HG02571 (cell line): ENCODE measurements at regions not wholly inside any gene's neighbourhood (a gene's known extent, or its start where the extent isn't known, plus 50 kb on each side); places are given as distances from the start of the nearest gene placed in this dataset.

Source experiments
- ATAC-seq: cut with Tn5 transposase; IDR thresholded peaks from one replicate; pipeline ENCODE4 v1.9.1; 2021; ENCODE audit warnings: mild to moderate bottlenecking, moderate library complexity; ENCODE audit not compliant: unreplicated experiment

DNA sequence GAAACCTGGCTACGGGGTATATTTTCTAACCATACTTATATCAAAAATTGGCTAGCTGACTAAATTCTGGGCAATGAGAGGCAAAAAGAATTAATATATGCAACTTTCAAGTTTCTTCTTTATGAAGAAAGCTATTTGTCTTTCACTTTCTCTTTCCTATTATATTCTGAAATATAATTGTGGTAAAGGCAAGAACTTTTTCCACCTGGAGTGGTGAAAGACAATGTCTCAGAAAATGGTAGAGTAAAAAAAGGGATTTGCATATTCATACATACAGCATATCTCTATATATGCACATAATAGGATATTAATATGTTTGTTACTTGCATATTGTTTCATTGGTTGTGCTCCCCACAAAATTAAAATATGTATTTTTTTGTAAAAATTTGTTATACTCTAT is 793.8 kb downstream of the PLA2G4A start:
- ATAC-seq: no peak

DNA sequence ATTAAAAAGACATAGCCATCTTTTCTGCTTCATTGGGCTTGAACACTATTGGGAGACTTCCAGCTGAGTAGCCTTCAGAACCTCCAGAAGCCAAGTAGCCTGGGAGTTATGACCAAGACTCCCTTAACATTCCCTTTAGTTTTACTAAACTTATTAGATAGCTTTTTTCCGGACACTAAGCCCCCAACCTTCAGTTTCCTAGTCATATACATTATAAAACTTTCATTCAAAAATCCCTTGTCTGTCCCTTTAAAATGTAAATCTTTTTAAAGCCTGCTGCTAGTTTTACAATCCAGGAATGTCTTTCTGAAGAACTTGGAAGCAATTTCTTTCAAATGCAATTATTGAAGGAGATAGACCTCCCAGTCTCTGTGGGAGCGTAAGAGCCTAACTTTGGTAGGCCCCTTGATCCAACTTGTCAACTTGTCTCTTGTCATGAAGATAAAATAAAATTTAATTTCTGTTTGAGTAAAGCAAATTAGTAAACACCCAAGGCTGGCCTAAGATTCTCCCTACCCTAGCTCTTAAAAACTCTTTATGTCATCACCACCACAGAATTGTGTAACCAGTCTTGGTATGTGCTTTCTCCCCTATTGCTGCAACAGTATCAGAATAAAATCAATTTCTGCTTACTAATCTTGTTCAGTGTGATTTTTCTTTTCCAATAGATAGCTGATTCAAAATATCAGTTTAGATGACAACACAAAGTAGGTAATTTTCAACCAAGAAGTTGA is 796.2 kb downstream of the PLA2G4A start:
- ATAC-seq: no peak

DNA sequence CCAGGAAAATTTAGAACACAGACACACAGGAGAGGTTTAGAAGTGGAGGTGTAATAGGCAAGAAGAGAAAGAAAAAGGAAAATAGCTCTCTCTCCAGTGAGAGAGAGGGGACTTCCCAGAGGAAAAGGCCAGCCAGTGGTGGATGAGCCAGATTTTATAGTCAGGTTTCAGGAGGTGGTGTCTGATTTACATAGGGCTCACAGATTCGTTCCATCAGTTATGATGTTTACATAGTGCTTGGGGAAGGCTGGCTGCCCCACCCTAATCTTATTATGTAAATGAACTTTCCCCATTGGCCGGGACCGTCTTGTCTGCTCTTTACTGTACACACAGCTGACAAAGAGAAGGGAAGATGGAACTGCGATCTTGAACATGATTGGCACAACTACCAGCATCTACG is 797.3 kb downstream of the PLA2G4A start:
- no peak for ATAC-seq

DNA sequence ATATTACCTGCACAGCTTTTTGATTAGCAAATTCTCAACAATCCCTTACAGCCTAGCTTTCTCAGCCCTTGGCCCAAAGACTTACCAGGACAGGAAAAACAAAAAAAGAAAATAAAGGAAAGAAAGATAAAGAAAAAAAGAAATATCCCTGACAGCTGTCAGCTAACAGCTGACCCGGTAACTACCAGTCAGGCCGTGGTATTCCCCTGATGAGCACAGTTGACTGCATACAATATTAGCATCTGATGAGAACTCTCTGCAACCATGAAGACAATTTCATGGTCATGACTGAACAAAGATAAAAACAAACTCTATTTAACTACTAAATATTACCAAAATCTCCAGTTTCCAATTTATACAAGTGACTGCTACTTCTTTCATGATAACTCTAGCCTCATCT is 798.8 kb downstream of the PLA2G4A start:
- no peak for ATAC-seq

DNA sequence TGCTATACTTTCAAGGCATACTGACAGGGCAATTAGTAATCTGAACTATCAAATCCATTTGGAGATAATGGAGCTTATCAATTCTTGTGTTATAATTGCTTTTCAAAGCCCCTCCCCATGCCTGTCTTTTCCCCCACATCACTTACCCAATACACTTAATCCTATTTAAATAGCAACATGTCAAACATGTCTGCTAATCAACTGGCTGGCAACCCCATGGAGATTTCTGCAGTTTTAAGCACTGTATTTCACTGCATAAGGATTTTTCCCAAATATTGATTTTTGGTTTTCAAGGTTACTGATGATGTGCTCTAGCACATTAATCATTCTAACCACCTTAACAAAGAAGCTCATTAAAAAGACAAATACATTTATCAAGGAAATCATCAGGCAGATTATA is 800.3 kb downstream of the PLA2G4A start:
- ATAC-seq: no peak

DNA sequence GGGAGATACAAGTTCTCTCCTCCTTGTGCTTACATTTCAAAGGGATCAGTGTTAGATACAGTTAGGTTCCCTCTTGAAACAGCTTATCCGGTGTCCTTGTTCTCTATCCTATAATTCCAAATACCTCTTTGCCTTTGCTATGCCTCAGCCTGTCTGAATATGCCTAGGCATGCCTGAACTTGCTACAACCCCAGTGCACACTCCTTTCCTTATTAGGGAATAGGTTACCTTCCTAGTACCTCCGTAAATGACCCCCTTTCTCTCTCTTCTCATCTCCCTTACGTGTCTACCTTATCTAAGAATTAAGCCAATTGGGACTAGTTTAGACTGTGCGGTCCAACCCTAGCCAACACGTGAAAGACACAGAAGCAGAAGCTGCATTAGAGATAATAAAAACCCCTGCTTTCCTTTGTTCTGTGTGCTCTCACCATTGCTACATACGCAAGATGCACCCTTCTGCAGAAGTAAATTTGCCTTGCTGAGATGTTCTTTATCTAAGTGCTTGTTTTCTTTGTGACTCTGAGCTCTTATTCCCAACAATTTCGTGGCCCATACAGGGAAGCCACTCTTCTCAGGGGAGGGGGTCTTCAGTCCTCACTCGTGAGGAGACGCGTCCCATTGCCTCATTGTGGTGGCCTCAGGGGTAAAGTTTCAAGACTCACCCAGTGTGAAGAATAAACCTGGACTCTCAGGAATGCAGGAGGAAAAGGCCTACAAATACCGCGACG is 802.1 kb downstream of the PLA2G4A start:
- ATAC-seq: no peak

DNA sequence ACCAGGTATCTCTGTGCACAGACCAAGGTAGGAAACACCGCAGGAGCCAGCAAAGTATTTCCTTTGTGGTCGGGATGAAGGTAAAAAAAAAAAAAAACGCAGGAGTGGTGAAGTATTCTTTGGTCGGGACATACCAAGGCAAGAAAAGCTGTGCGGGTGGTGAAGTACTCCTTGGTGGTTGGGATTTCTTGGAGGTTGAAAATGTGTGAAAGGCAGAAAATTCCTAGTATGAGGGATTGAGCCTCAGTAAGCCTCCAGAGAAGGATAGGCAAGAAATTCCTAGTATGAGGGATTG is 802.6 kb downstream of the PLA2G4A start:
- ATAC-seq: no peak

DNA sequence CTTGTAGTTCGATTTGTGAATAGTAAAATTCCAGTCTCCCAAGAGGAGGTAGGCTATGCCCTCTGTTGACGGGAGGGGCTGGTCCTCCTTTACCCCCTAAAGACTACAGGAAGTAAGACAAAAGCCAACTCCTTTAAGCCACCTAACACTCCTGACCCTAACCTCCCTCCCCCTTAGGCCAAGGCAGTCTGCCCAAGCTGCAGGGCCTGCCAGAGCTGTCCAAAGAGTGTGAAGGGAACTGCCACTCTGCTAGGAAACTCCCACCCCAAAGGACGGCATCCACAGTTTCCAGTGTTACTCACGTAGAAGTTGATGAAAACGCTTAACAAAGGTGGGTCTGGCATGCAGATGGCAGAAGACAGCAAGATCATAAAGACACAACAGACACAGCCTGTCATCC is 803.2 kb downstream of the PLA2G4A start:
- ATAC-seq: no peak

DNA sequence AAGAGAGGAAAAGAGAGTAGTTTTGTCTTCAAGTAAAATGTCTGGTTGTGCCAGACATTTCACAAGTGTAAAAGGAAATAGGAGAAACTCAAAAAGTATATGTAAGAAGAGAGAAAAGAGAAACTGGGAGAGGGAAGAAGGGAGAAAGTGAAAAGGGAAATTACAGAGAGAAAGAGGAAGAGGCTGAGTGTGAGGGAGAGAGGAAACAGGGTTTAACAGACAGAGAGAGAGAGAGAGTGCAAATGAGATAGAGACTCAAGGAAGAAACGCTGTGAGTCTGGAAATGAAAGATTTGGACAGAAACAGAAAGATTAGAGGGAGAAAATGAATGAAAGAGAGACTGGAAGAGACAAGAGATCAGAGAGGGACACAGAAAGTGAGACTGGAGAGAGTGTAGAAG is 806.2 kb downstream of the PLA2G4A start:
- no peak for ATAC-seq

DNA sequence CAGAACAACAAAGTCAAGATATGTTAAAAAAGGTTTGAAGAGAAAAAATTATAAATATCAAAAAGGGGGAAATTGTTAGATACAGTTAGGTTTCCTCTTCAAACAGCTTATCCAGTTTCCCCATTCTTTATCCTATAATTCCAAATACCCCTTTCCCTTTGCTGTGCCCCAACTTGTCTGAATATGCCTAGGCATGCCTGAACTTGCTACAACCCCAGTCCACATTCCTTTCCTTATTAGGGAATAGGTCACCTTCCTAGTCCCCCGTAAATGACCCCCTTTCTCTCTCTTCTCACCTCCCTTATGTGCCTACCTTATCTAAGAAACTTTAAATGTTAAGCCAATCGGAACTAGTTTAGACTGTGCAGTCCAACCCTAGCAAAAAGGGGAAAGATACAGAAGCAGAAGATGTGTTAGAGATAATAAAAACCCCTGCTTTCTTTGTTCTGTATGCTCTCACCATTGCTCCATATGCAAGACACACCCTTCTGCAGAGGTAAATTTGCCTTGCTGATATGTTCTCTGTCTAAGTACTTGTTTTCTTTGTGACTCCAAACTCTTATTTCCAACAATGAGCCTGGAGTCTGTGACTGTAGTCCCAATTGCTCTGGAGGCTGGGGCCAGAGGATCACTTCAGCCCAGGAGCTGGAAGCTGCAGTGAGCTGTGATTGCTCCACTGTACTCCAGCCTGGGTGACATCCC is 810.1 kb downstream of the PLA2G4A start:
- no peak for ATAC-seq

DNA sequence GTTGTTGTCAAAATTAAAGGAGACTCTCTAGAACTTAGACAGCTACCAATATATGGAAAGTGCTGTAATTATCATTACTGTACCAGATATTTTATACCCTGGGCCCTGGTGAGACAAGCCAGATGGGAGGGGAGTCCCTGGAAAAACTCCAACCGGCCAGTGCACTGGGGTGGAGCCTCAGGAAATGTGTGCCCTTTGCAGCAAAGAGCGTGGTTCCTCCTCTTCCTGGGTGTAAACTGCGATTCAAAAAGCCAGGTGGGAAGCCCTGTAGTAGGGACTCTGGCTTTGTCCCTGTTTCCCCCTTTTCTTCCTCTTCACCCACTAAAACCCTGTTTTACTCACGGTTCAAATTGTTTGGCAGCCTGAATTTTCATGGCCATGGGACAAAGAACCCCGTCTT is 812.3 kb downstream of the PLA2G4A start:
- no peak for ATAC-seq

DNA sequence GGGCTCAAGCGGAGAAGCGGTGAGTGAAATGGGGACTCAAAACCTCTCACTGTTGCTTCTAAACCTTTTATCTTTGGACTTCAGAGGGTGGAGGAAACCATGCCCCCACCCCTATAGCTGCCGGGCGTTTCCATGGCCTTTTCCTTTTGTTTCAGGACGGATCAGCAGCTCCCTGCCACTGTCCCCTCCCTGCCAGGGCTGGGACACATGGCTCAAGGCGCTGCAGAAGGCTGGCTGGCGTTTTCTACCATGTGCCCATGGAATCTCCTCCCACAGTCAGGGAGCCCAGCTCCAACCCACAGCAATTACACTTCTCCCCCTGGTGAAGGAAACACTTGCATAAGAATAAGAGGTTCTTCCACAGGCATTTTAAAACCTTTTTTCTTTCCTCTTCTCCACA is 812.7 kb downstream of the PLA2G4A start:
- no peak for ATAC-seq

DNA sequence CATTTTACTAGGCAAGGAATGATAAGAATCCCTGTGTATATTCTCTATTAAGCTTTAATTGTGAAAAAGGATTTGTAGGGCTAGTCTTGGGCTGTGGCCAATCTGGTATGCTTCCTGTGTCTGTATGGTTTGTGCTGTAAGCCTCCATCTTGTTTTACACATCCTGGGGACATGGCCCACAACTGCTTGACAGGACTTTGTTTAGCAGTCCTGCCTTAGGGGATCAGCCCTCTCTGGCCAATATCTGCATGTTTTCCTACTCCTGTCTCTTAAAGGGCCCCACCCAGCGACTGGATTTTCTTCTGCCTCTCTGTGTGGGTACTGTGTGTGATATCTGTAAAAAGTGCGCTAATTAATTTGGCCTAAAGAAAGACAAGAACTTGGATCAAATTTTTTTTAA is 813.2 kb downstream of the PLA2G4A start:
- no peak for ATAC-seq

DNA sequence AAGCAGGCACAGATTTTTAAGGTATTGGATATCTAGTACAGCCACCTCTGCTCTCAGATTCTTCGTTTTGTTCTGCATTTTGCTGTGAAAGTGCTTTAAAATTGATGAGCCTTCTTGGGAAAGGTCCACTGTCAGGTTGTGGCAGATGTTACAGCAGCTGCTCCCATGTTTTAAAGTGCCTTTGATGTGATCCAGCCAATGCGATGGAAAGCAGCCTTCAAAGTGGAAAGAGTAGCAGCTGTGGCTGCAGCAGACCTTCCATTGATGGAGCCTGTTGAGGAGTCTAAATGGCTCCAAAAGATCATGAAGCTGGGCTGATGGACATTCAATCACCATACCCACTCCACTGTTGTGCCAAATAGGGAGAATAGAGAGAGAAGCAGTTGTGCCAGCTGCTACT is 816.9 kb downstream of the PLA2G4A start:
- no peak for ATAC-seq

DNA sequence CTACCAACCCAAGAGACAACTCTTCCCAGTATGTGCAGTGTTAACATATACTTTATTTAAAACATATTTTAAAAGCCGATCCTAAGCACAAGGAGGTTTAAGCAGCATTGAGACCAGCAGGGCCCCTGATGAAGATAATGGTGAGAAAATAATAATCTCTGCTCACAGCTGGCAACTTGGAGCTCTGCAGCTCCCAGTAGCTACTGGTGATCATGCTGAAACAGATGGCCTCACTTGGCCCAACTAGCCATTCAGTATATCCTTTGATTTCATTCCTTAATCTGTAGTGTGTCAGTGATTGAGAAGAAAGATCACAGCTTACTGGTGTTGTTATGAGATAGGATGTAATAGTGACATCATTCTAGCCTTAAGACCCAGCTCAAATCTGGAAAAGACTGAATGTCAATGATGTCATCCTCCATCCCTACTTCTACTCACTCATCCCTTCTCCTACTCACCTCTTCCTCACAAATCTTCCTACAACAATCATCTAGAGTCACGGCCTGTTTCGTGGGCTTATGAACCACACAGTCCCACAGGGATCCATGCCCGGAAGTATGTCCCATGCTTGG is 817.9 kb downstream of the PLA2G4A start:
- no peak for ATAC-seq

DNA sequence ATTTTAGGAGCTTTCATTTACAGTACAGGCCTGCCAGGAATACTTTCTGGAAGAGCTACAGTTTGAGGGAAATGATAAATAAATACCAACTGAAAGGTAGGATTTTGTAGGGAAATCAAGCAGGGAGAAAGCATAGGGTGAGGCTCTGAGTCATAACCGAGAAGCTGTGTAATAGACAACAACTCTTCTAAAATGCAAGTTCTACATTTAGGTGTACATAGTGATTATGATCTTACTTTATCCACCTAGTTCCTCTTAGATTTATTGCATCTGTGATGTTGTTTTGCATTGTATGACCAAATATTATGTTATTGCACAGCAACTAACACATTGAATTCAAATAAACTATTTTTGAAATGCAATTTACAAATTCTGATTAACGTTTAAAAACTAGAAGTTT is 819.3 kb downstream of the PLA2G4A start:
- ATAC-seq: no peak

DNA sequence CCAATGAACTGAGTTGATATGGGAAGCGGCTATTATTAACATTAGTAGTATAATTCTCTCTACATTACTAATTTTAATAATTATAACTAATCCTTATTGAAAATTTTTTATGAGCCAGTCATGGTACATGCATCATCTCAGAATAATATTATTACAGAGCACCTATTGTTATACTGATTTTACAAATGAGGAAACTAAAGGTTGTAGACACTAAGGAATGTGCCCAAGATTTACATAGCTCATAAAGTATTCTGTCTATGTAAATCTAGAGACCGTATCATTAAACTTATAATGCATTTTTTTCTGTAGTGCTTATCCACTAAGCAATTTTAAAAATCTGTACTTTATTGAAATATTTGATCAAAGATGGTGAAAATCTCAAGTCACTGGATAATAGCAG is 825.9 kb downstream of the PLA2G4A start:
- ATAC-seq: no peak

DNA sequence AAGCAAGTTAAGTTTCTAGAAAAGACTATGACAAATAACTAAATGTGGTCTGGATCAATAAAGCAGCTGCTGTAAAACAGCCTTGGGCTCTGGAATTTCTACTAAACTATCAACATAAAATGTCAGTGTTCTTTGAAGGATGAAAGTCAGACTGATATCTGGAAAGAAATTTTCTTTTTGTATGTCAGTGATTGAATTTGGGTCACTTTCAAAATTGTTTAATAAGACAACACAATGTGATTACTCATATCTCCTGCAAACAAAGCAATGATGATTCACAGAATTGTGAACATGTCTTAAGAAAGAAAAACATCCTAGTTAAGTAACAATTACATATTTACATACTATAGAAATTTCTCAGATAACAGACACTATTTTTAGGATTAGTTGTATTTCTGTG is 826.4 kb downstream of the PLA2G4A start:
- no peak for ATAC-seq

DNA sequence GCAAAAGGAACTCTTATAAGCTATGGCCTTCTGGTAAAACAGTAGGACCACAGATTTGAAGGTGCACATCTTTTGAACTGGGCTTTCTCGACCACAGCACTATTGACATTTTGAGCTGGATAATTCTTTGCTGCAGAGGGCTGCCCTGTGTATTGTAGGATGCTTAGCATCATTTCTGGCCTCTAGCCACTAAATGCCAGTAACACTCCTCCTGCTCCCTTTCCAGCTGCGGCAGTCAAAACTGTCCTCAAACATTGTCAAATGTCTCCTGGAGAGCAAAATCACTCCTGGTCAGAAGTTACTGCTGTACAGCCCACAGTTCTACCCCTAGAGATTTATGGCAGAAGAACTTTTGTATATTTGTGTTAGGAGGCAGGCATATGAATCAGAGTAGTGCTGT is 836.7 kb downstream of the PLA2G4A start:
- ATAC-seq: no peak

DNA sequence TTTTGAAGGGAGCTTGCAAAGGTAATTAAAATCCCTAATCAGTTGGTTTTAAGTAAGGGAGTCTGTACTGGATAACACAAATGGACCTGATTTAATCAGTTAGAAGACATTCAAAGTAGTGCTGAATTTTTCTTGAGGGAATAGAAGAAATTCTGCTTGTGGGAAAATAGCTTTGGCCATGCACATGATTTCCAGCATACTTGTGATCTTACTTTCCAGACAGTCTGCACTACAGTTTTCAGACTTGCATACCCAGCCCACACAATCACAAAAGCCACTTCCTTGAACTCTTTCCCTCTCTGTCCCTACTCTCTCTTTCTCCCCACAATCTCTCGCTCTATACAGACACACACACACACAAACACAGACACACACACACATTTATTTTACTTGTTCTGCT is 852.1 kb downstream of the PLA2G4A start:
- ATAC-seq: no peak

DNA sequence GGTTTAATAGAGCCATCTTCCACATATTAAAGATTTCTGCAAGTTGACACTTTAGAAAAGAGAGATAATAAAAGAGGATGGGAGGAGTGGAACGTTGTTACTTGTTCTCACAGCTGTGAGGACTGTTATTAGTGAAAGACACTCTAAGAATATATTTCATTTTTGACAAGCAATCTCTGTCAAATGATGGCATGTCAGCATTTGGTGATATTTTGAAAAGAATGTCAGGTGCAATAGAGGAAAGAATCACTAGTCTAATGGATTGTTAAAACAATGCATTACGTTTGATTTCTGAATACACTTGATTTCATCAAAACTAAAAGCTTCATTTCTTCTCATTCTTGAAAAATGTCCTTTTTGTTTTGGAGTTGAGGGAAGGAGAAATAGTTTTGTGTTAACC is 853.4 kb downstream of the PLA2G4A start:
- no peak for ATAC-seq

DNA sequence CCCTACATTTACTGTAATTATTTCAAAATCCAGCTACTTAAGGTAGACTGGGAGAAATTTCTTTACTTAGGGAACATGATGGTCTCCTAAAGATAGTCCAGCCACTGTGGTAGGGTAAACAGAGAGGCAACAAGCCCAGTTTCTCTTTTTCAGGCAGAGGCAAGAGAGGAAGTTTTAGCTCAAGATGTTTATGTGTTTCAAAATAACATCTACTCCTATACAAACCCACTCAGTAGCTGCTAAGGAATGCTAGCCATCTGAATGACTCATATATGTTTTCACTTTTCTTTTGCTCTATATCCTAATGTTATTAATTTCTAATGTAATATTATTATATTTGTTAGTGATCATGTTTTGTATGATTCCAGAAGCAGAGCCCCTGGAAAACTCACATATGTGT is 856.6 kb downstream of the PLA2G4A start:
- ATAC-seq: no peak
